Vagina (tissue), 2 donors: ENCODE measurements at regions not wholly inside any gene's neighbourhood (a gene's known extent, or its start where the extent isn't known, plus 50 kb on each side); places are given as distances from the start of the nearest gene placed in this dataset.

Source experiments
- CTCF ChIP-seq, 3 experiments: fragments of 450-650 bp in 2 of 3; fragments of 200-600 bp in 1 of 3; sonication (generic) in 1 of 3; IDR thresholded peaks; one replicate each; pipeline ENCODE4 v1.5.1; 2017 to 2019; ENCODE audit warnings: antibody characterized with exemption in 3 of 3, mild to moderate bottlenecking in 2 of 3, moderate library complexity in 2 of 3
- POLR2A ChIP-seq, 2 donors: fragments of 450-650 bp; IDR thresholded peaks; one replicate each; pipeline ENCODE4 v1.6.1; 2017; ENCODE audit warnings: antibody characterized with exemption in 2 of 2, mild to moderate bottlenecking in 2 of 2, moderate library complexity in 2 of 2

GRCh38 chr18:33906046-33906445 is 318.7 kb downstream of the NOL4 start:
- TF ChIP-seq CTCF (IDR thresholded peaks at IDR 0.05) = no peak
- TF ChIP-seq POLR2A (IDR thresholded peaks at IDR 0.05) = no peak
